ENCODE measurements at regions not wholly inside any gene's neighbourhood (a gene's known extent, or its start where the extent isn't known, plus 50 kb on each side); places are given as distances from the start of the nearest gene placed in this dataset.

DNA sequence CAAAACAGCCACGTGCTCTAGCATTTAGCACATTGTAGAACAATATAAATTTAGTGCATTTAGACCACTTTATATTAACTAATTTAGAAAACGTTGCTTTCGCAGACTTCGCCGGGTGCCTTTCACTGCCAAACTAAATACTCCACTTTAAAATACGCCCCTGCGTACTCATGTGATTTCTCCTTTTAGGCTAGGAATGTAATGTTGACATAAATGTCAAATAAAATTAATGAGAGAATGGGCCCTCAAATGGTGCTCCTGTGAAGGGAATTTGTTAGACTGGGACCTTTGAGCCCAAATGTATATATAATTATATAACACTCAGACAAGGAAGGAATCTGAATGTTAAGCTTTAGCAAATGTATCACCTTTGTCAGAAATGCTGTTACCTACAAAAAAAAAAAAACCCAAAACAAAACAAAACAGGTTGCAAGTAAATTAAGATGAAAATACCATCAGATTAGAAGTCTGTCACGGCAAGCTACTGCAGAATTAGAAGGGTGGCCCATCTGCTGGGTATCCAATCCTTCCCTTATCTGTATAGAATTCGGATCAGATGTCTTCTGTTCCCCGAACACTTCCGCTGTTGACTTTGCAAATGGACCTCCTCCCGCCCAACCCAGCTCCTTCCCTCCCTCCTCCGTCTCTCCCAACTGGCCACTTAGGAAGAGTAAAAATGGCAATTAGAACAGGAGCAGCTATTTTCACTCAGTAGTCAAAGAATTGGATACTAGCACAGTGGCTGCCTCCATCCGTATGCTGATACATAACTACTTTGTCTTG is 159.3 kb upstream of the FOXN3 start:
- DNase-seq = no peak
- Mint-ChIP-seq H3K36me3 (ENCODE audit: low read depth) (peaks cover 15% of the 10 kb centered on the region), H3K27me3 (no peaks in the 10 kb centered on the region), H3K4me1 (peaks cover 20% of the 10 kb centered on the region), H3K9me3 (no peaks in the 10 kb centered on the region), H3K27ac (no peak overlapping the region), H3K4me3 (no peak overlapping the region)
- ChIA-PET CTCF (no interaction called here), POLR2A (no interaction called here)
- TF ChIP-seq, protein P1, sequence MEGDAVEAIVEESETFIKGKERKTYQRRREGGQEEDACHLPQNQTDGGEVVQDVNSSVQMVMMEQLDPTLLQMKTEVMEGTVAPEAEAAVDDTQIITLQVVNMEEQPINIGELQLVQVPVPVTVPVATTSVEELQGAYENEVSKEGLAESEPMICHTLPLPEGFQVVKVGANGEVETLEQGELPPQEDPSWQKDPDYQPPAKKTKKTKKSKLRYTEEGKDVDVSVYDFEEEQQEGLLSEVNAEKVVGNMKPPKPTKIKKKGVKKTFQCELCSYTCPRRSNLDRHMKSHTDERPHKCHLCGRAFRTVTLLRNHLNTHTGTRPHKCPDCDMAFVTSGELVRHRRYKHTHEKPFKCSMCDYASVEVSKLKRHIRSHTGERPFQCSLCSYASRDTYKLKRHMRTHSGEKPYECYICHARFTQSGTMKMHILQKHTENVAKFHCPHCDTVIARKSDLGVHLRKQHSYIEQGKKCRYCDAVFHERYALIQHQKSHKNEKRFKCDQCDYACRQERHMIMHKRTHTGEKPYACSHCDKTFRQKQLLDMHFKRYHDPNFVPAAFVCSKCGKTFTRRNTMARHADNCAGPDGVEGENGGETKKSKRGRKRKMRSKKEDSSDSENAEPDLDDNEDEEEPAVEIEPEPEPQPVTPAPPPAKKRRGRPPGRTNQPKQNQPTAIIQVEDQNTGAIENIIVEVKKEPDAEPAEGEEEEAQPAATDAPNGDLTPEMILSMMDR (IDR thresholded peaks at IDR 0.05) = no peak
- intact Hi-C loops (cut with micrococcal nuclease) = no loop called here
- ATAC-seq (ENCODE audit: low read depth) = no peak

DNA sequence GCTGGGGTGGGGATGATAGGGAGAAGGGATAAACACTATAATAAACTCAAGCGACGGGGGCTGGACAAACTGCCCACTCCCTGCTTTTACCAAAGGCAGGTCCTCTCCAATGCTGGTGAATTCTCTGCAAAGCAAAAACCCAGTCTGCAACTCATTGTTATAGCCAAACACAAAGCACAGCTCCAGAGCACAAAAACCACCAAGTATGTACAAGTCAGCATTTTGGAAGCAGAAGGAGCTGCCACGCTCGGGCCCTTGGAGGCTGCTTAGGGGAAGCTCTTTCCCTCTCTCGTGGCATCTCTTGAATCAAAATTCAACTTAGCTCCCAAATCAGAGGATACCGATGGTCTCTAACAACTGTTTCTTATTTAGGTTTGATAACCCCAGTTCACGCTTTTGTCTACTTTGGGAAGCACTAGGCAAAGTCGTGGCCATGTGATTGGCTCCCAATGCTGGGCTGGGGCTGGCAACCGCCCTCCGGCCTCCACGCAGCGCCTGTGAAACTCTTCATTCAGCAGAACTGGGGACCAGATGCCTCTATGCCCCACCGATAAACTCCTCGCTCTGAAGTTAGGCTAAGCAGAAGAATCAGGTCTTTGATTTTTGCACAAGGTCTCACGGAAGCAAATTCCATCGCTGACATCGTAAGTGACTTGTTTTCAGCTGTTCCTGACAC is 158.5 kb upstream of the FOXN3 start:
- ChIA-PET POLR2A (no interaction called here), CTCF (no interaction called here)
- H3K27ac Mint-ChIP-seq = no peak overlapping the region
- H3K4me3 Mint-ChIP-seq = no peak overlapping the region
- no peak for DNase-seq
- H3K27me3 Mint-ChIP-seq = no peaks in the 10 kb centered on the region
- intact Hi-C loops (cut with micrococcal nuclease) = no loop called here
- peaks cover 20% of the 10 kb centered on the region for H3K4me1 Mint-ChIP-seq
- peaks cover 11% of the 10 kb centered on the region for H3K36me3 Mint-ChIP-seq (ENCODE audit: low read depth)
- ATAC-seq (ENCODE audit: low read depth) = no peak
- no peaks in the 10 kb centered on the region for H3K9me3 Mint-ChIP-seq
- TF ChIP-seq, protein P1 (IDR thresholded peaks at IDR 0.05) = no peak

DNA sequence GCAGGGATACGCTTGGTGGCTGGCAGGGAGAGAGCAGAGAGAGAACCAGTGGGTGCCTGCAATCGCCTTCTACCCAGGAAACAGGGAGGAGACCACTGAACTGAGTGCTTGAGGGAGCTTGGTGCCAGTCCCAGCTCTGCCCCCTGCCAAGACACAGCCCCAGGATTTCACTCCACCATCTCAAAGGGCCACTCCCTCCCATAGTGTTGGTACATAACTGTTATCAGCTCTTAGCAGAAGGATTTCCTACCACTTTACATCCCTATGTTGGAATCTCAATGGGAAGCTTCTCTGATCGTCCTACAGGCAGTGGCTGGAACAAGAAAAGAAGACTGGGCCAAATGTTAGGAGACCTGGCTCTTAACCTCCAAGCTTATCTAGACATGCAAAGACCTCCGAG is 157.4 kb upstream of the FOXN3 start:
- TF ChIP-seq, protein P1 (IDR thresholded peaks at IDR 0.05) = no peak
- DNase-seq = no peak
- no peaks in the 10 kb centered on the region for H3K9me3 Mint-ChIP-seq
- H3K4me3 Mint-ChIP-seq = no peak overlapping the region
- POLR2A ChIA-PET = interaction anchor here (0.6 kb wide), 1 partner anchor 396 kb away, joined by 5 read pairs; no protein-coding TSS in a partner anchor
- H3K4me1 Mint-ChIP-seq = peaks cover 26% of the 10 kb centered on the region
- intact Hi-C loops (cut with micrococcal nuclease) = no loop called here
- no peak for ATAC-seq (ENCODE audit: low read depth)
- H3K36me3 Mint-ChIP-seq (ENCODE audit: low read depth) = peaks cover 5% of the 10 kb centered on the region
- CTCF ChIA-PET = no interaction called here
- no peak overlapping the region for H3K27ac Mint-ChIP-seq
- H3K27me3 Mint-ChIP-seq = no peaks in the 10 kb centered on the region

DNA sequence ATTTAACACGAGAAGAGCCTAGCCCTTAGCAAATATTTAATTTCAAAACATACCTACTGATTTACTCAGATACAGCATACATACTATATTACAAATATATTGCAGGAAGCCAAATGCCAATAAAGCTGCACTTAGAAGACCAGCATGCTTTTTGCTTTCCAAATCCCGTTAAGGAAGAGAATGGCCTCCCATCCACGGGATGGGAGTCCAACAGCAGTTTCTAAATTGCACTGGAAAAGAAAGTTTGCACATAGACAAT is 156.3 kb upstream of the FOXN3 start:
- TF ChIP-seq, protein P1 (IDR thresholded peaks at IDR 0.05) = no peak
- H3K27ac Mint-ChIP-seq = no peak overlapping the region
- ChIA-PET CTCF (no interaction called here), POLR2A (no interaction called here)
- peaks cover 3% of the 10 kb centered on the region for H3K36me3 Mint-ChIP-seq (ENCODE audit: low read depth)
- intact Hi-C loops (cut with micrococcal nuclease) = no loop called here
- H3K27me3 Mint-ChIP-seq = no peaks in the 10 kb centered on the region
- H3K4me1 Mint-ChIP-seq = peaks cover 26% of the 10 kb centered on the region
- DNase-seq = no peak
- no peak for ATAC-seq (ENCODE audit: low read depth)
- H3K9me3 Mint-ChIP-seq = no peaks in the 10 kb centered on the region
- no peak overlapping the region for H3K4me3 Mint-ChIP-seq

DNA sequence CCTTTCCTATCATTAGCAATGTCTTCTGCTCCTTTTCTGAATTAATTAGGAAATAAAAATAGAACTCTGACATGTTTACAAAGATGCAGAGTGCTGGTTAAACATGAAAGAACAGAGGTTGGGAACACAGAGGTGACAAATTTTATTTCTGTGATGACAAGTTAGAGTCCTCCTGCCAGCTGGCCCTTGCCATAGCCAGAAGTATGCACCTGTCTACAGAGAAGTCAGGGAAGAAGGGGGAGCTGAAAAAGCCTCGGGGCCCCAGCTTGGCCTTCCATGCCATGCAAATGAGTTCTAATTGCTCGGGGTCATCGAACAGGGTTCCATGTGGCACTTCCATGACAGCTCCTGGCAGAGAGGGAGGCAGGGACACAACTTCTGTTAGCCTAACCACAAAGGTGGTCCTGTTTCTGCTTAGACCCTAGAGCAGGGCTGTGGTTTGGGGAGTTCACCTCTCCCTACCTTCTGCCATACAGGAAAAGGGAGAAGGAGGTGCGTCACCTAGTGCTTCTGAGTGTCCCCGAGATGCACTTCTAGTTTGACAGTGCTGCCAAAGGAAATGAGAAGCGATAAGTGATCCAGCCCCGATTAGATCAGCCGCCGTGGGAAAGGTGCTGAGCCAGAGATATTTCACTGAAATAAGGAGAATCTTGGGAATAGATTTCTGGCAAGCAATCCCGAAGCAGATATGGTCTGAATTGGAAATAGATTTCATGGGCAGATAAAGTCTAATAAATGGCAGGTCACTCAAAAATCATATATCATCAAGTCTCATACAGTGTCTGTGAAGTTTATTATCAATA is 155.8 kb upstream of the FOXN3 start:
- H3K36me3 Mint-ChIP-seq (ENCODE audit: low read depth) = peaks cover 3% of the 10 kb centered on the region

More for the DNA sequence above, 155.8 kb upstream of the FOXN3 start:
- peaks cover 28% of the 10 kb centered on the region for H3K4me1 Mint-ChIP-seq
- H3K27ac Mint-ChIP-seq = no peak overlapping the region
- H3K27me3 Mint-ChIP-seq = no peaks in the 10 kb centered on the region
- intact Hi-C loops (cut with micrococcal nuclease) = no loop called here
- ATAC-seq (ENCODE audit: low read depth) (no peak), DNase-seq (no peak)
- H3K4me3 Mint-ChIP-seq = no peak overlapping the region
- TF ChIP-seq, protein P1 (IDR thresholded peaks at IDR 0.05) = no peak
- POLR2A ChIA-PET = no interaction called here
- CTCF ChIA-PET = no interaction called here
- no peaks in the 10 kb centered on the region for H3K9me3 Mint-ChIP-seq

All from activated B cell treated with CpG ODN at 0.5 μM for 24 hours (primary cell).